ENCODE measurements at regions not wholly inside any gene's neighbourhood (a gene's known extent, or its start where the extent isn't known, plus 50 kb on each side); places are given as distances from the start of the nearest gene placed in this dataset.

DNA sequence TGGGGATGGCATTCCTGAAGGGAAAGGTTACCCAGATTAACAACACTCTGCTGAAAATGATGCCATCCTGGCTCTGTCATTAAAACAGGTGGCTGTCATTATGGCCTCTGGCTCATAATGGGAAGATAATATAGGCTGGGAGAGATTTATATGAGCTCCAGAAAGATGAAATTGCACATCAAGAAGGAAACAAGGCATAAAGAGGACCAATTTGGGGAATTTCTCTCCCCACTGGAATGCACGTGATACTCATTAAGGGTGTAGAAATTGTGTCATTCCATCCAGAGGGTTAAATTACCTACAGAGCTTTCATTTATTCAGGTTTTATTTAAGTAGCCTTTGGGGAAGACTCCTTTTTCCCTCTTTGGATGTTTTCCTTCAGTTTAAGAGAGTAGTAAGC lies 71.6 kb upstream of the CELF2 start:
- TF ChIP-seq, protein P1, sequence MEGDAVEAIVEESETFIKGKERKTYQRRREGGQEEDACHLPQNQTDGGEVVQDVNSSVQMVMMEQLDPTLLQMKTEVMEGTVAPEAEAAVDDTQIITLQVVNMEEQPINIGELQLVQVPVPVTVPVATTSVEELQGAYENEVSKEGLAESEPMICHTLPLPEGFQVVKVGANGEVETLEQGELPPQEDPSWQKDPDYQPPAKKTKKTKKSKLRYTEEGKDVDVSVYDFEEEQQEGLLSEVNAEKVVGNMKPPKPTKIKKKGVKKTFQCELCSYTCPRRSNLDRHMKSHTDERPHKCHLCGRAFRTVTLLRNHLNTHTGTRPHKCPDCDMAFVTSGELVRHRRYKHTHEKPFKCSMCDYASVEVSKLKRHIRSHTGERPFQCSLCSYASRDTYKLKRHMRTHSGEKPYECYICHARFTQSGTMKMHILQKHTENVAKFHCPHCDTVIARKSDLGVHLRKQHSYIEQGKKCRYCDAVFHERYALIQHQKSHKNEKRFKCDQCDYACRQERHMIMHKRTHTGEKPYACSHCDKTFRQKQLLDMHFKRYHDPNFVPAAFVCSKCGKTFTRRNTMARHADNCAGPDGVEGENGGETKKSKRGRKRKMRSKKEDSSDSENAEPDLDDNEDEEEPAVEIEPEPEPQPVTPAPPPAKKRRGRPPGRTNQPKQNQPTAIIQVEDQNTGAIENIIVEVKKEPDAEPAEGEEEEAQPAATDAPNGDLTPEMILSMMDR (IDR thresholded peaks at IDR 0.05; ENCODE audit: low read length): no peak
- no peak for TF ChIP-seq EZH2 (IDR thresholded peaks at IDR 0.05; ENCODE audit: borderline replicate concordance, low read length)
